ENCODE measurements at regions not wholly inside any gene's neighbourhood (a gene's known extent, or its start where the extent isn't known, plus 50 kb on each side); places are given as distances from the start of the nearest gene placed in this dataset.

- no peak overlapping the region for H3K4me3 ChIP-seq (replicated peaks; ENCODE audit: low read depth, low read length)
- DNase-seq (ENCODE audit: low read depth), result no peak
- TF ChIP-seq, protein P1, sequence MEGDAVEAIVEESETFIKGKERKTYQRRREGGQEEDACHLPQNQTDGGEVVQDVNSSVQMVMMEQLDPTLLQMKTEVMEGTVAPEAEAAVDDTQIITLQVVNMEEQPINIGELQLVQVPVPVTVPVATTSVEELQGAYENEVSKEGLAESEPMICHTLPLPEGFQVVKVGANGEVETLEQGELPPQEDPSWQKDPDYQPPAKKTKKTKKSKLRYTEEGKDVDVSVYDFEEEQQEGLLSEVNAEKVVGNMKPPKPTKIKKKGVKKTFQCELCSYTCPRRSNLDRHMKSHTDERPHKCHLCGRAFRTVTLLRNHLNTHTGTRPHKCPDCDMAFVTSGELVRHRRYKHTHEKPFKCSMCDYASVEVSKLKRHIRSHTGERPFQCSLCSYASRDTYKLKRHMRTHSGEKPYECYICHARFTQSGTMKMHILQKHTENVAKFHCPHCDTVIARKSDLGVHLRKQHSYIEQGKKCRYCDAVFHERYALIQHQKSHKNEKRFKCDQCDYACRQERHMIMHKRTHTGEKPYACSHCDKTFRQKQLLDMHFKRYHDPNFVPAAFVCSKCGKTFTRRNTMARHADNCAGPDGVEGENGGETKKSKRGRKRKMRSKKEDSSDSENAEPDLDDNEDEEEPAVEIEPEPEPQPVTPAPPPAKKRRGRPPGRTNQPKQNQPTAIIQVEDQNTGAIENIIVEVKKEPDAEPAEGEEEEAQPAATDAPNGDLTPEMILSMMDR (IDR thresholded peaks at IDR 0.05; ENCODE audit: low read length, missing control alignments), result no peak
Observed at GRCh38 chr4:130053723-130054122, 957.8 kb downstream of the C4orf33 start.

GRCh38 chr4:130054908-130055307, 959.0 kb downstream of the C4orf33 start:
- TF ChIP-seq, protein P1 (IDR thresholded peaks at IDR 0.05; ENCODE audit: low read length, missing control alignments), result no peak
- H3K4me3 ChIP-seq (replicated peaks; ENCODE audit: low read depth, low read length), result no peak overlapping the region
- no peak for DNase-seq (ENCODE audit: low read depth)

GRCh38 chr4:130056286-130056685, 960.3 kb downstream of the C4orf33 start:
- DNase-seq (ENCODE audit: low read depth), result no peak
- TF ChIP-seq, protein P1 (IDR thresholded peaks at IDR 0.05; ENCODE audit: low read length, missing control alignments), result no peak
- H3K4me3 ChIP-seq (replicated peaks; ENCODE audit: low read depth, low read length), result no peak overlapping the region

- no peak for DNase-seq (ENCODE audit: low read depth)
- no peak overlapping the region for H3K4me3 ChIP-seq (replicated peaks; ENCODE audit: low read depth, low read length)
- TF ChIP-seq, protein P1 (IDR thresholded peaks at IDR 0.05; ENCODE audit: low read length, missing control alignments), result no peak
Observed at GRCh38 chr4:130064471-130064870, 968.5 kb downstream of the C4orf33 start.

DNA sequence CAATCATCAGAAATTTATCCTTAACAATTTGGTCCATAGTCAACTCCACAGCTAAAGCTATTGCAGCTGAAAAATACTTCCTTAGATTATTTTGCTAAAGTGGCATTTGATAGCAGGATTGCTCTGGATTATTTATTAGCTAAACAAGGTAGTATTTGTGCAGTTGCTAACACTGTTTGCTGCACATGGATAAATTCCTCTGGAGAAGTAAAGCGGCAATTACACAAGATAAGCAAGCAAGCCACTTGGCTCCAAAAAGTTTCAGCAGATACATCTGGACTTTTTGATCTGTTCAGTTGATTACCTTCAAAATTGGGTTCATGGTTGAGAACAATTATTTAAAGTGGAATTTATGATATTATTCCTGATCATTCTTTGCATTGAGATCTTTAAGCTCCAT, 971.5 kb downstream of the C4orf33 start:
- no peak for DNase-seq (ENCODE audit: low read depth)
- no peak overlapping the region for H3K4me3 ChIP-seq (replicated peaks; ENCODE audit: low read depth, low read length)
- TF ChIP-seq, protein P1 (IDR thresholded peaks at IDR 0.05; ENCODE audit: low read length, missing control alignments), result no peak

- H3K4me3 ChIP-seq (replicated peaks; ENCODE audit: low read depth, low read length), result no peak overlapping the region
- TF ChIP-seq, protein P1 (IDR thresholded peaks at IDR 0.05; ENCODE audit: low read length, missing control alignments), result no peak
- no peak for DNase-seq (ENCODE audit: low read depth)
Observed at GRCh38 chr4:130068072-130068471, 972.1 kb downstream of the C4orf33 start.

- H3K4me3 ChIP-seq (replicated peaks; ENCODE audit: low read depth, low read length), result no peak overlapping the region
- no peak for DNase-seq (ENCODE audit: low read depth)
- TF ChIP-seq, protein P1 (IDR thresholded peaks at IDR 0.05; ENCODE audit: low read length, missing control alignments), result no peak
Observed at GRCh38 chr4:130071746-130072145, 975.8 kb downstream of the C4orf33 start.
